Neural progenitor cell (in vitro differentiated cells): ENCODE measurements at regions not wholly inside any gene's neighbourhood (a gene's known extent, or its start where the extent isn't known, plus 50 kb on each side); places are given as distances from the start of the nearest gene placed in this dataset.

Experiments used
- DNase-seq: peaks from one replicate; pipeline ENCODE4 v3.0.0-alpha.2; 2016; ENCODE audit warnings: low spot score
- H2AFZ ChIP-seq: fragments of 200-600 bp; sonication (generic); replicated peaks from 2 replicates; pipeline ENCODE4 v1.6.1; 2016; ENCODE audit warnings: antibody characterized with exemption
- H3F3A ChIP-seq: fragments of 200-600 bp; sonication (generic); 2 replicates; pipeline ENCODE4 v1.6.1; 2016; ENCODE audit warnings: antibody characterized with exemption, low read depth
- H3K27ac ChIP-seq: fragments of 200-600 bp; sonication (generic); 2 replicates; pipeline ENCODE4 v1.5.1; 2016; ENCODE audit warnings: mild to moderate bottlenecking
- H3K27me3 ChIP-seq: fragments of 200-600 bp; sonication (generic); 2 replicates; pipeline ENCODE4 v1.6.1; 2016; ENCODE audit warnings: mild to moderate bottlenecking, moderate library complexity
- H3K36me3 ChIP-seq: fragments of 200-600 bp; sonication (generic); 2 replicates; pipeline ENCODE4 v1.5.1; 2016
- H3K4me1 ChIP-seq: fragments of 200-600 bp; sonication (generic); 2 replicates; pipeline ENCODE4 v1.6.1; 2016; ENCODE audit warnings: mixed run types
- H3K4me2 ChIP-seq: fragments of 200-600 bp; sonication (generic); 2 replicates; pipeline ENCODE4 v1.6.1; 2016
- H3K4me3 ChIP-seq: fragments of 200-600 bp; sonication (generic); 2 replicates; pipeline ENCODE4 v1.5.1; 2016
- H3K79me2 ChIP-seq: fragments of 200-600 bp; sonication (generic); 2 replicates; pipeline ENCODE4 v1.6.1; 2016; ENCODE audit warnings: low read depth
- H3K9ac ChIP-seq: fragments of 200-600 bp; sonication (generic); 2 replicates; pipeline ENCODE4 v1.6.1; 2016
- H3K9me3 ChIP-seq: fragments of 200-600 bp; sonication (generic); 2 replicates; pipeline ENCODE4 v1.5.1; 2016; ENCODE audit warnings: low read depth
- H4K20me1 ChIP-seq: fragments of 200-600 bp; sonication (generic); 2 replicates; pipeline ENCODE4 v1.6.1; 2016; ENCODE audit warnings: low read depth
- H3K27ac Mint-ChIP-seq: 3 replicates; pipeline ENCODE4 v1.8.0; 2021; ENCODE audit warnings: mixed read lengths
- H3K27me3 Mint-ChIP-seq: 2 replicates; pipeline ENCODE4 v1.8.0; 2022; ENCODE audit warnings: low read depth, mild to moderate bottlenecking, inconsistent platforms, moderate library complexity, mixed read lengths; ENCODE audit not compliant: insufficient read depth
- H3K36me3 Mint-ChIP-seq: 3 replicates; pipeline ENCODE4 v1.8.0; 2021; ENCODE audit warnings: mixed read lengths
- H3K4me1 Mint-ChIP-seq: 3 replicates; pipeline ENCODE4 v1.8.0; 2021; ENCODE audit warnings: mixed read lengths
- H3K4me3 Mint-ChIP-seq: 3 replicates; pipeline ENCODE4 v1.8.0; 2021; ENCODE audit warnings: mild to moderate bottlenecking, moderate library complexity, mixed read lengths
- H3K9me3 Mint-ChIP-seq: 3 replicates; pipeline ENCODE4 v1.8.0; 2020; ENCODE audit warnings: mixed read lengths
- EZH2 ChIP-seq: fragments of 200-600 bp; sonication (generic); IDR thresholded peaks from 2 replicates; pipeline ENCODE4 v1.6.1; 2017; ENCODE audit warnings: antibody characterized with exemption, mild to moderate bottlenecking, moderate library complexity
- EZH2phosphoT487 ChIP-seq: fragments of 200-600 bp; sonication (generic); IDR thresholded peaks from 2 replicates; pipeline ENCODE4 v1.6.1; 2017; ENCODE audit warnings: antibody characterized with exemption
- TF ChIP-seq, protein P1 (sequence below): fragments of 200-600 bp; sonication (generic); IDR thresholded peaks from 2 replicates; pipeline ENCODE4 v1.5.1; 2017; ENCODE audit warnings: antibody characterized with exemption, mild to moderate bottlenecking

GRCh38 chr4:124526331-124526730 is 186.2 kb downstream of the ANKRD50 start:
- H2AFZ ChIP-seq = peak overlapping the region; percentile 40
- Mint-ChIP-seq H3K9me3 (no peaks in the 10 kb centered on the region), H3K36me3 (no peaks in the 10 kb centered on the region), H3K27ac (no peak overlapping the region), H3K4me3 (no peak overlapping the region), H3K27me3 (no peaks in the 10 kb centered on the region), H3K4me1 (no peaks in the 10 kb centered on the region)
- H3K79me2 ChIP-seq = no peaks in the 10 kb centered on the region
- H4K20me1 ChIP-seq = no peaks in the 10 kb centered on the region
- no peaks in the 10 kb centered on the region for H3K9me3 ChIP-seq
- no peaks in the 10 kb centered on the region for H3K36me3 ChIP-seq
- DNase-seq = no peak
- H3K4me3 ChIP-seq = no peak overlapping the region
- no peak overlapping the region for H3K9ac ChIP-seq
- no peak overlapping the region for H3K27ac ChIP-seq
- no peaks in the 10 kb centered on the region for H3K4me1 ChIP-seq
- TF ChIP-seq EZH2phosphoT487 (no peak), EZH2 (no peak)
- TF ChIP-seq, protein P1, sequence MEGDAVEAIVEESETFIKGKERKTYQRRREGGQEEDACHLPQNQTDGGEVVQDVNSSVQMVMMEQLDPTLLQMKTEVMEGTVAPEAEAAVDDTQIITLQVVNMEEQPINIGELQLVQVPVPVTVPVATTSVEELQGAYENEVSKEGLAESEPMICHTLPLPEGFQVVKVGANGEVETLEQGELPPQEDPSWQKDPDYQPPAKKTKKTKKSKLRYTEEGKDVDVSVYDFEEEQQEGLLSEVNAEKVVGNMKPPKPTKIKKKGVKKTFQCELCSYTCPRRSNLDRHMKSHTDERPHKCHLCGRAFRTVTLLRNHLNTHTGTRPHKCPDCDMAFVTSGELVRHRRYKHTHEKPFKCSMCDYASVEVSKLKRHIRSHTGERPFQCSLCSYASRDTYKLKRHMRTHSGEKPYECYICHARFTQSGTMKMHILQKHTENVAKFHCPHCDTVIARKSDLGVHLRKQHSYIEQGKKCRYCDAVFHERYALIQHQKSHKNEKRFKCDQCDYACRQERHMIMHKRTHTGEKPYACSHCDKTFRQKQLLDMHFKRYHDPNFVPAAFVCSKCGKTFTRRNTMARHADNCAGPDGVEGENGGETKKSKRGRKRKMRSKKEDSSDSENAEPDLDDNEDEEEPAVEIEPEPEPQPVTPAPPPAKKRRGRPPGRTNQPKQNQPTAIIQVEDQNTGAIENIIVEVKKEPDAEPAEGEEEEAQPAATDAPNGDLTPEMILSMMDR = no peak
- H3K27me3 ChIP-seq = no peaks in the 10 kb centered on the region
- H3K4me2 ChIP-seq = no peak overlapping the region
- H3F3A ChIP-seq = no peaks in the 10 kb centered on the region

GRCh38 chr4:124526769-124527168 is 185.8 kb downstream of the ANKRD50 start:
- Histone ChIP-seq H3F3A (no peaks in the 10 kb centered on the region), H3K9me3 (no peaks in the 10 kb centered on the region), H3K4me1 (no peaks in the 10 kb centered on the region), H4K20me1 (no peaks in the 10 kb centered on the region), H3K36me3 (no peaks in the 10 kb centered on the region), H3K9ac (no peak overlapping the region), H2AFZ (peak overlapping the region; percentile 40), H3K4me3 (no peak overlapping the region), H3K27me3 (no peaks in the 10 kb centered on the region), H3K79me2 (no peaks in the 10 kb centered on the region), H3K27ac (no peak overlapping the region), H3K4me2 (no peak overlapping the region)
- no peak for DNase-seq
- Mint-ChIP-seq H3K9me3 (no peaks in the 10 kb centered on the region), H3K36me3 (no peaks in the 10 kb centered on the region), H3K4me1 (no peaks in the 10 kb centered on the region), H3K27ac (no peak overlapping the region), H3K4me3 (no peak overlapping the region), H3K27me3 (no peaks in the 10 kb centered on the region)
- TF ChIP-seq EZH2 = no peak
- TF ChIP-seq EZH2phosphoT487 = no peak
- TF ChIP-seq, protein P1 = no peak

DNA sequence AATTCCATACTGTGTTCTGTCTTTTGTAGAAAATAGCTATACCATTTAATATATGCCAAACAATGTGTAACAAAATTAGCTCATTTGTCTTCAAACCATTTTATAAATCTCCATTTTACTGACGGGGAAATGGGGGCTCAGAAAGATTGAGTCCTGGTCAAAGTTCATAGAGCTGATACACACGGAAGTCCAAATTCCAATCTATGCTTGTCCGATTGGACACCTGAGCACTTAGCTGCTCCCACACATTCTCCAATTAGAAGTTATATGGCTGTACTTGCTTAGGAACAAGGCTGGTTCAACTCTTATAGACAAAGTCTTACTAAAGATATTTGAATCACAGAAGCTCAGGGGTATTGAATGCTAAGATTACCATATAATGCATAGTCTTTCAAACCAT is 185.2 kb downstream of the ANKRD50 start:
- DNase-seq = no peak
- no peaks in the 10 kb centered on the region for H3K79me2 ChIP-seq
- no peaks in the 10 kb centered on the region for H3K27me3 ChIP-seq
- no peak overlapping the region for H3K27ac ChIP-seq
- no peaks in the 10 kb centered on the region for H3F3A ChIP-seq
- H3K4me2 ChIP-seq = no peak overlapping the region
- H3K9ac ChIP-seq = no peak overlapping the region
- TF ChIP-seq EZH2 (no peak), EZH2phosphoT487 (no peak)
- TF ChIP-seq, protein P1 = no peak
- H3K36me3 ChIP-seq = no peaks in the 10 kb centered on the region
- Mint-ChIP-seq H3K36me3 (no peaks in the 10 kb centered on the region), H3K27me3 (no peaks in the 10 kb centered on the region), H3K9me3 (no peaks in the 10 kb centered on the region), H3K4me1 (no peaks in the 10 kb centered on the region), H3K4me3 (no peak overlapping the region), H3K27ac (no peak overlapping the region)
- no peak overlapping the region for H2AFZ ChIP-seq
- H3K4me1 ChIP-seq = no peaks in the 10 kb centered on the region
- H4K20me1 ChIP-seq = no peaks in the 10 kb centered on the region
- H3K9me3 ChIP-seq = no peaks in the 10 kb centered on the region
- no peak overlapping the region for H3K4me3 ChIP-seq

DNA sequence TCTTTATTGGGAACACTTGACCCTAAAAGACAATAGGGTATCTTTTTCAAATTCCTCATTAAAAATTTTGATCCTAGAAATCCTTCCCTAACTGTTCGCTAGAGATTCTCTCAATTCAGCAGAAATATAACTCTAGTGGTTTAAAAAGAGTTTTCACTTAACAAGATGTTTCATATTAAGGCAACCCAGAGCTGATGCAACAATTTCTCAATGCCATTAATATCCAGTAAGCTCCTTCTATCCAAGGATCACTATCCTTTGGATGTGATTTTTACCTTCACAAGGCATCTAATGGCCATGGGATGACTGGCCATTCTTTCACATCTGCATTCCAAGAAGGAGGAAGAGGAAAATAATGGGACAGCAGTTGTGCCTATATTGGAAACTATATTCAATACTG is 183.4 kb downstream of the ANKRD50 start:
- Histone ChIP-seq H3F3A (no peaks in the 10 kb centered on the region), H3K79me2 (no peaks in the 10 kb centered on the region), H3K36me3 (no peaks in the 10 kb centered on the region), H3K27ac (no peak overlapping the region), H3K9ac (no peak overlapping the region), H3K4me2 (no peak overlapping the region), H3K27me3 (no peaks in the 10 kb centered on the region), H3K9me3 (no peaks in the 10 kb centered on the region), H4K20me1 (no peaks in the 10 kb centered on the region), H3K4me3 (no peak overlapping the region), H3K4me1 (no peaks in the 10 kb centered on the region), H2AFZ (no peak overlapping the region)
- Mint-ChIP-seq H3K36me3 (no peaks in the 10 kb centered on the region), H3K27me3 (no peaks in the 10 kb centered on the region), H3K27ac (no peak overlapping the region), H3K9me3 (no peaks in the 10 kb centered on the region), H3K4me1 (peaks cover 3% of the 10 kb centered on the region), H3K4me3 (no peak overlapping the region)
- DNase-seq = no peak
- TF ChIP-seq EZH2phosphoT487 = no peak
